HG02938 (cell line): ENCODE measurements at regions not wholly inside any gene's neighbourhood (a gene's known extent, or its start where the extent isn't known, plus 50 kb on each side); places are given as distances from the start of the nearest gene placed in this dataset.
"Not testable (repeated sequence)": the region's sequence is repeated elsewhere in the genome, so short reads cannot be mapped to it uniquely, and the experiment has no call there.

ENCODE experiments used
- ATAC-seq: cut with Tn5 transposase; IDR thresholded peaks from one replicate; pipeline ENCODE4 v1.9.1; 2021; ENCODE audit warnings: mild to moderate bottlenecking, moderate library complexity; ENCODE audit not compliant: unreplicated experiment

GRCh38 chr16:86351041-86351784 lies 159.1 kb upstream of the FOXF1 start:
- ATAC-seq: no peak

DNA sequence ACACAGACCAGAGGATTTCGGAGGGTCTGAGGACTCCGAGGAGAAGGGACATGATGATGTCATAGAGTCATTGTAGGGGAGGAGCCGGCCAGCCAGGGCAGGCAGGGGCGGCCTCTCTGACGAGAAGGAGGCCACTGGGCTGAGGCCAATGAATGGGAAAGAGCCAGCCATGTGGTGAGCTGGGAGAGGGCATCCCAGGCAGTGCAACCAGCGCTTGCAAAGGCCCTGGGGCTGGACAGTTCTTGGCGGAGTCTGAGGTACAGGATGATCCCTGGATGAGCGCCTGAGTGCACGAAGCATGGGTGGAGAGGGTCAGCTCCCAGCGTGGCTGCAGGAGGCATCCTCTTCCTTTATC lies 158.6 kb upstream of the FOXF1 start:
- ATAC-seq: not testable (repeated sequence)

DNA sequence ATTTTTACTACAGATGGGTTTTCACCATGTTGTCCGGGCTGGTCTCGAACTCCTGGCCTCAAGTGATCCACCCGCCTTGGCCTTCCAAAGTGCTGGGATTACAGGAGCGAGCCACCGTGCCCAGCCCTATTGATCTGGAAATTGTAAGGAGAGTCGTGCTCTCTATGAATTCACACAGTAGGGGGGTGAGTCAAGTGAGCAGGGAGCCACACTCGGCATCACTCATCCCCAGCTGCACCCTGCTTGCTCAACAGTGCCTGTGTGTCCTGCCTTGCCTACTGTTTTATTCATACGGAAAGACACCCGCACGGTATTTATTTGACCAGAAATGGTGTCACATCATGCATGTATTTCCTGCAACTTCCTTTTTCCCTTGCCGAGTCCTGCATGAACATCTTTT lies 157.2 kb upstream of the FOXF1 start:
- ATAC-seq: no peak

DNA sequence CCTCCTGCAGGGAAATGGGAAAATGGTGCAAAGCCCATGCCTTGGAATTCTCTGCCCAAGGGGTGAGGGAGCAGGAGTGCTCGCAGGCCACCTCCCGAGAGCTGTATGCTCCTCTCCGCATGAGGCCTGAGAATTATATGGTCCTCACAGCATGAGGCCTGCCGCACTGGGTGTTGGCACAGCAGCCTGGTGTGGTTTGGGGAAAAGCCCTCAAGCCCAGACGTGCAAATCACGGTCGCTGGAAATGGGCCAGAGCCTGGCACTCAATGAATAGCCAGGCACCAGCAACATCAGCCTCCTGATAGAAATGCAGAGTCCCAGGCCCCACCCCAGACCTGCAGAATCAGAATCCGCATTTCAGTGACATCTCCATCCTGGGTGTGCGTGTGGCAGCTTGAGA lies 156.4 kb upstream of the FOXF1 start:
- ATAC-seq: no peak

DNA sequence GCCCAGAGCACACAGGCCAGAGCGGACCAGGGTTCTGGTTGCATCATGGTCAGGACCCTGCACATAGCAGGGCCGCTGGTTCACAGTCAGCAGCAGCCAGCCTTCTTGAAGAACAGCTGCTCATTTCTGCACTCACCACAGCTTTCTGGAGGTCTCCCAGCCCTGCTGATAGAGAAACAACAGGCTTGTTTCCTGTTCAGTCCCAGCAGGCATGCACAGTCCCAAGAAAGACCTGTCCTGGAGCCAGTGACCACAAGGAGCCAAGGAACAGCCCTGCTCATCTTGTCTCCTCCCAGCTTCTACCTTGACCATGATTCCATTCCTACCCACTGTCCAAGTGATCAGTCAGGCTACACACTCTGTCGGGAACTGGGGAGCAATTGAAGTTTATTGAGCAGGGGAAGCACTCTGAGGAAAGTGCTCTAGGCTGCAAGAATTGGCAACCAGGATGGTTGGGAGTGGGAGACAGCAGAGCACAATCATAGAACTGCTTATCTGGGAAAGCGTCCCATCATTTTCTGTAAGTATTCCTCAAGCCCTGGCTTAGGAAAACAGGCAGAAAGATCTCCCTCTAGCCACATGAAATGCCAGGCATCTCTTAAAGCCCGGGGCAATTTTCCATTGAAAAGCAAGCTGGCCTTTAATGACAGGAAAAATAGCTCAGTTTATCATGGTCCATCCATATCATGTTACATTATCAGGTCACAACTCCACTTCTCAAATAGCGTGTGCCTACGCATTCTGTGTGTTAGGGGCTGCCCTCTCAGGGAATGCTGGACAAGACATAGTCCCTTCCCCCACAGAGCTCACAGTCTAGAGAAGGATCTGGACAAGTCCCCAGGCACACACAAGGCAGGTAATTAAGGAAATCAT lies 155.4 kb upstream of the FOXF1 start:
- no peak for ATAC-seq

- ATAC-seq: no peak
Measured at GRCh38 chr16:86355531-86355930, 154.8 kb upstream of the FOXF1 start.

- no peak for ATAC-seq
Measured at GRCh38 chr16:86355951-86356350, 154.4 kb upstream of the FOXF1 start.

DNA sequence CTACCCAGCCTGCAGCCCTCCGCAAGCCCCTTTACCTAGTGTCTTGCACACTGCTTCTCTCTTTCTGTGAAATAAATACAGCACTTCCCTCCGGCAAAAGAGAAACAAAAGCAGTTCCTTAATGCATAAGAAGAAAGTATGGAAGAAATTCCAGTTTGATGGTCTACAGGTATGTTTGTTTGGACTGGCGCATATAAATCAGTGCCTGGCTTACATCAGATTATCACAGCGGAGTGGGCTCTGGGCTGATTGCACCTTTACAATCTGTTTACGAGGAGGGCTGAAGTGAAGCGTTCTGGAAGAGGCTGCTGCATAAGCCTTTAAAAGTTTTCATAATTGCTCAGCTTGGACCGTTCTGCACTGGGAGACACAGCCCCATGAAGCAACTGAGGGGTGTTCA lies 153.5 kb upstream of the FOXF1 start:
- ATAC-seq: no peak

- no peak for ATAC-seq
Measured at GRCh38 chr16:86357303-86357702, 153.0 kb upstream of the FOXF1 start.

DNA sequence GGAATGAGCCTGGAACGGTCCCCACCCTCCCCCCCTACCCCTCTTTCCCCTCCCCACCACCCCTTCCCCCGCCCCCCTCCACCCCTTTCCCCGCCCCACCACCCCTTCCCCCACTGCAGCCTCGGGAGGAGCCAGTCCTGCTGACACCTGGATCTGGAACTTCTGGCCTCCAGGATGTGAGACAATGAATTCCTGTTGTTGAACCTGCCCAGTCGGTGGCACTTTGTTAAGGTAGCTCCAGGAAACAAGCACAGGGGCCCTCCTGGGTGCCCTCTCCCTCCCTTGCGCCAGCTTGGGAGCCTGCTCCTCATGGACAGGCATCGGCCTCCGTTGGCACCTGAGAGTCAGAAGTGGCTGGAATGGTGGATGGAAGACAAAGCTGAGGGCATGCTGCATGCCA lies 152.4 kb upstream of the FOXF1 start:
- ATAC-seq: no peak

- no peak for ATAC-seq
Measured at GRCh38 chr16:86359571-86359970, 150.8 kb upstream of the FOXF1 start.

DNA sequence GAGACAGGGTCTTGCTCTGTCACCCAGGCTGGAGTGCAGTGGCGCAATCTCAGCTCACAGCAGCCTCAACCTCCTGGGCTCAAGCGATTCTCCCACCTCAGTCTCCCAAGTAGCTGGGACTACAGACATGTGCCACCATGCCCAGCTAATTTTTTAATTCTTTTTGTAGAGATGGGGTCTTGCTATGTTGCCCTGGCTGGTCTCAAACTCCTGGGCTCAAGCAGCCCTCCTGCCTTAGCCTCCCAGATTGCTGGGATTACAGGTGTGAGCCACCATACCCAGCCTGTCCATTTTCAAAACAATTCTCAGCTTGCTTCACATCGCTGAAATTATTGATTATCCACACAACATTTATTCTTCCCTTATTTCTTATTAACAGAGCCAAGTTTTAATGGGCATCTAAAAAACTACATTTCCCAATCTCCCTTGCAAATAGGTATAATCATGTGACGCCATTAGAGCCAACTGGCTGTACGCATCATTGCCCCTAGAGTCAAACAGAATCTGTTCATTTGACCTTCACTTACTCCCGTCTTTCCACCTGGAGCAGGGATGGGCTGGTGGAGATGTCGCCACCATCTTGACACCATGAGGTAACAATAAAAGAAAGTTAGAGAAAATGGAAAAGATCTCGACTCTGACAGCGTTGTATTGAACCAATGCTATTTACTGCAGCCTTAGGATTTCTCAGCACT lies 148.0 kb upstream of the FOXF1 start:
- no peak for ATAC-seq

DNA sequence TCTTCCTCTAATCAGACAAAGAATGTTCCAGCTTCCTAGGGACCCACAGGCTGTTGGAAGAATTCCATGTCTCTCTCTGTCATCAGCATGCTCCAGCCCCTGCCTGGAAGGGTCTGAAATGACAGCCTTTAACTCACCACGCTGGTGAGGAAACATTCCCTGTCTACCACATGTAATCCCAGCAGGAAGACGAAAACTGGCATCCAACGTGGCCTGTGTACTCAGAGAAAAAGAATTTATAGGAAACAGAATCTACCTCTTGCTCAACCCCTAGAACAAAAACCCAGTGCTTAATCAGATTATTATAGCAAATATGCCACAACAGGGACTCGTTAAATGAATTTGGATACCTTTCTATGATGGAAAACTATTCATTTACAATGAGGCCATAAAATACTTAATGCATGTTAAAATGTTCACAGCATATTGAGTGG lies 147.3 kb upstream of the FOXF1 start:
- ATAC-seq: no peak

DNA sequence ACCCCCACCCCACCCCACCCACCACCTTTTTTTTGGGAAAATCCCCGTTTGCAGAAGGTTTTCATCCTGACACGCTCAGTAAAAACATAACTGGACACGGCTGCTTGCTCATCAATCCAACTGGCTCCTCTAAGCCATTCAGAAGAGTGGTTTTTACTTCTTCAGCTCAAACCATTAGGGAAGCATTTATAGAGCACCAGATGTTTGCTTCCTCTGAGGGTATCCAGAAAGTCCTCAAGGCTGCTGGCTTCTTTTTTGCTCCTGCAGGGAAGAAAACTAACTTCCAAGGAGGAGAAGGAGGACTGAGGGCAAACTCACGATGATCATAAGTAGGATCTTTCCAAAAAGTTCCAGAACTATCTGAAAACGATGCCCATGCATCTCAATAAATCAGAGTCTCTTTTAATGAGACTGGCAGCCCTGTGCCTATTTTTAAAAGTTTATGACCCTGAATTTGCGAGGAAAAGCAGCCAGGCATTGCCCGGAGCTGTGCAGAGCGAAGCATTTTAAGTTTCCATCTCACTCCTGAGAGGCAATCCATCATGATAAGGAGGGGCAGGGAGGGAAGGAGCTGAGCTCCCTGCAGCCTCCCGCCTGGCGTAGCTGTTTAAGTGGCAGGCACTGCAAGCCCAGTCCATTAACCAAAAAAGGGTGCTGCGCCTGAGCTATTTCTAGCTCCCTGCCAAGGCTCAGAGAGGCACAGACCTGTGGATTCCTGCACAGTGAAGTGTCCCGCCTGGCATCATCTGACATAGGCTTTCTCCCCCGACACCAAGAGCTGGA lies 146.3 kb upstream of the FOXF1 start:
- no peak for ATAC-seq

GRCh38 chr16:86364653-86365380 lies 145.5 kb upstream of the FOXF1 start:
- ATAC-seq: no peak

GRCh38 chr16:86365513-86366273 lies 144.6 kb upstream of the FOXF1 start:
- no peak for ATAC-seq

DNA sequence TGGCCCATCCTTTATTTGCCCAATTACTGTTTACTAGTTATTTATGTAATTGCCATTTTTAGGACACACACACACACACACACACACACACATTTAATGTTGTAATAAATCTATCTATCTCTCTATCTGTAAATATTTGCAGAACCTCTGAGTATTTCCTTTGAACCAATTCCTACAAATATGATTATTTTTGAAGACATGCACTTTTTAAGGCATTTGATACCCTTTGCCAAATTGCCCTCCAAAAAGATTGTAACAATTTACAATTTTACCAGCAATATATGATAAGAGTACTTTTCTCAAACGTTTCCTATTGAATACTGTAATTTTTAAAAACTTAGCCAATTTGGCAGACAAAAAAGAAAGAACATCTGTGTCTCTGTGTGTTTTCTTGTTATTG lies 143.8 kb upstream of the FOXF1 start:
- ATAC-seq: no peak

GRCh38 chr16:86367291-86368072 lies 142.8 kb upstream of the FOXF1 start:
- no peak for ATAC-seq

DNA sequence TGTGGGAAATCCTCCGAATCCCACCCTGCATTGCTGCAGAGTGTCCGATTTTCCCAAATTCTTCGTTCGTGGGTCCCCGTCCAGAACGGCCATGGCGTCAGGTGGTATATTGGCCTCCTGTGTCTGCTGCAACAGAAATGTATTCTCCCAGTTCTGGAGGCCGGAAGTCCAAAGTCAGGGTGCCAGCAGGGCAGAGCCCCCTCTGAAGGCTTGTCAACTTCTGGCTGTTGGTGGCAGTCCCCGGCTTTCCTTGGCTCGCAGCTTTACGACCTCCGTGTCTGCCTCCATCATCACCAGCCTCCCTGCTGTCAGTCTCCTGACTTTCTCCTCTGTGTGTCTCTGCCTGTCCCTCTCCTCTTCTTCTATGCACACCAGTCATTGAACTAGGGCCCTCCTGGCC lies 142.1 kb upstream of the FOXF1 start:
- ATAC-seq: no peak
